Liver (tissue), 8 donors: ENCODE measurements at regions not wholly inside any gene's neighbourhood (a gene's known extent, or its start where the extent isn't known, plus 50 kb on each side); places are given as distances from the start of the nearest gene placed in this dataset.

ENCODE experiments used
- DNase-seq: peaks from one replicate; pipeline ENCODE4 v3.0.0-alpha.2; 2017; ENCODE audit warnings: low spot score
- H3K27ac ChIP-seq, 2 donors: one replicate each; pipeline ENCODE4 v1.7.0; 2013; ENCODE audit warnings: inconsistent platforms in 2 of 2, low read length in 2 of 2, control low read depth in 1 of 2, low read depth in 1 of 2, mild to moderate bottlenecking in 1 of 2
- H3K27me3 ChIP-seq, 4 donors: one replicate each; pipeline versions ENCODE4 v1.6.1 to v1.7.0; 2013; ENCODE audit warnings: low read length in 3 of 4, inconsistent platforms in 1 of 4, mild to moderate bottlenecking in 1 of 4, moderate library complexity in 1 of 4; ENCODE audit not compliant: control insufficient read depth in 4 of 4, insufficient read depth in 4 of 4
- H3K36me3 ChIP-seq, 4 donors: one replicate each; pipeline versions ENCODE4 v1.6.1 to v1.7.0; 2013; ENCODE audit warnings: low read length in 3 of 4, mild to moderate bottlenecking in 3 of 4, low read depth in 1 of 4, moderate library complexity in 1 of 4; ENCODE audit not compliant: control insufficient read depth in 4 of 4, insufficient read depth in 3 of 4
- H3K4me1 ChIP-seq, 4 donors: one replicate each; pipeline versions ENCODE4 v1.6.1 to v1.7.0; 2013; ENCODE audit warnings: low read length in 3 of 4, mild to moderate bottlenecking in 3 of 4, moderate library complexity in 1 of 4; ENCODE audit not compliant: control insufficient read depth in 4 of 4, insufficient read depth in 4 of 4
- H3K4me3 ChIP-seq, 3 donors: one replicate each; pipeline versions ENCODE4 v1.6.1 to v1.7.0; 2013; ENCODE audit warnings: low read length in 3 of 3, control low read depth in 1 of 3, low read depth in 1 of 3, mild to moderate bottlenecking in 1 of 3
- H3K9ac ChIP-seq, 2 donors: one replicate each; pipeline ENCODE4 v1.7.0; 2013; ENCODE audit warnings: low read length in 2 of 2, mild to moderate bottlenecking in 2 of 2, moderate library complexity in 2 of 2, control low read depth in 1 of 2, low read depth in 1 of 2
- H3K9me3 ChIP-seq, 4 donors: one replicate each; pipeline versions ENCODE4 v1.6.1 to v1.7.0; 2013; ENCODE audit warnings: low read length in 3 of 4; ENCODE audit not compliant: control insufficient read depth in 4 of 4
- ATF3 ChIP-seq: IDR thresholded peaks from 2 replicates; pipeline ENCODE4 v1.6.1; 2016; ENCODE audit warnings: antibody characterized with exemption
- EGR1 ChIP-seq, 2 donors: IDR thresholded peaks; 2 replicates each; pipeline ENCODE4 v1.6.1; 2016 to 2018; ENCODE audit warnings: antibody characterized with exemption in 2 of 2, low read depth in 2 of 2
- FOXA1 ChIP-seq: IDR thresholded peaks from 2 replicates; pipeline ENCODE4 v1.6.1; 2016; ENCODE audit warnings: antibody characterized with exemption
- FOXA2 ChIP-seq: IDR thresholded peaks from 2 replicates; pipeline ENCODE4 v1.6.1; 2016; ENCODE audit warnings: antibody characterized with exemption
- GABPA ChIP-seq, 2 donors: IDR thresholded peaks in 1 of 2; conservative IDR thresholded peaks in 1 of 2; 2 replicates each; pipeline ENCODE4 v1.6.1; 2016; ENCODE audit warnings: antibody characterized with exemption in 2 of 2, mild to moderate bottlenecking in 1 of 2, moderate library complexity in 1 of 2
- HNF4A ChIP-seq, 2 donors: conservative IDR thresholded peaks; 2 replicates each; pipeline ENCODE4 v1.6.1; 2016; ENCODE audit warnings: antibody characterized with exemption in 2 of 2, mild to moderate bottlenecking in 2 of 2
- HNF4G ChIP-seq: IDR thresholded peaks from 2 replicates; pipeline ENCODE4 v1.6.1; 2016; ENCODE audit warnings: antibody characterized with exemption
- JUND ChIP-seq, 2 donors: IDR thresholded peaks; 2 replicates each; pipeline ENCODE4 v1.6.1; 2016; ENCODE audit warnings: antibody characterized with exemption in 2 of 2
- MAX ChIP-seq: IDR thresholded peaks from 2 replicates; pipeline ENCODE4 v1.6.1; 2016; ENCODE audit warnings: antibody characterized with exemption
- NR2F2 ChIP-seq: IDR thresholded peaks from 2 replicates; pipeline ENCODE4 v1.6.1; 2016; ENCODE audit warnings: antibody characterized with exemption
- RAD21 ChIP-seq, 2 donors: IDR thresholded peaks; 2 replicates each; pipeline ENCODE4 v1.6.1; 2016; ENCODE audit warnings: antibody characterized with exemption in 2 of 2, mild to moderate bottlenecking in 2 of 2
- REST ChIP-seq: IDR thresholded peaks from 2 replicates; pipeline ENCODE4 v1.6.1; 2016; ENCODE audit warnings: antibody characterized with exemption, mild to moderate bottlenecking
- RXRA ChIP-seq, 2 donors: IDR thresholded peaks; 2 replicates each; pipeline ENCODE4 v1.6.1; 2017 to 2018; ENCODE audit warnings: antibody characterized with exemption in 2 of 2, mild to moderate bottlenecking in 1 of 2
- SP1 ChIP-seq: IDR thresholded peaks from 2 replicates; pipeline ENCODE4 v1.6.1; 2018; ENCODE audit warnings: antibody characterized with exemption, mild to moderate bottlenecking
- TAF1 ChIP-seq: conservative IDR thresholded peaks from 2 replicates; pipeline ENCODE4 v1.6.1; 2016; ENCODE audit warnings: antibody characterized with exemption, mild to moderate bottlenecking
- YY1 ChIP-seq: IDR thresholded peaks from 2 replicates; pipeline ENCODE4 v1.6.1; 2016; ENCODE audit warnings: antibody characterized with exemption, mild to moderate bottlenecking
- ZBTB33 ChIP-seq: IDR thresholded peaks from 2 replicates; pipeline ENCODE4 v1.6.1; 2016; ENCODE audit warnings: antibody characterized with exemption
- WGBS: extraction: QIAGEN DNeasy Blood & Tissue Kit; methylation state at CpG from one replicate; pipeline ENCODE4 v1.1.7; 2013; 5-methylcytosine and 5-hydroxymethylcytosine counted together
- TF ChIP-seq, protein P1 (sequence below): fragments of 150-350 bp; IDR thresholded peaks from 2 replicates; pipeline ENCODE4 v1.5.1; 2017; ENCODE audit warnings: improper control_type of control experiment, low read depth, low read length; ENCODE audit not compliant: missing input control
- donor health status: healthy.
- donor health status: healthy.
- donor health status: healthy.
- donor health status: healthy.
- donor health status: healthy.

DNA sequence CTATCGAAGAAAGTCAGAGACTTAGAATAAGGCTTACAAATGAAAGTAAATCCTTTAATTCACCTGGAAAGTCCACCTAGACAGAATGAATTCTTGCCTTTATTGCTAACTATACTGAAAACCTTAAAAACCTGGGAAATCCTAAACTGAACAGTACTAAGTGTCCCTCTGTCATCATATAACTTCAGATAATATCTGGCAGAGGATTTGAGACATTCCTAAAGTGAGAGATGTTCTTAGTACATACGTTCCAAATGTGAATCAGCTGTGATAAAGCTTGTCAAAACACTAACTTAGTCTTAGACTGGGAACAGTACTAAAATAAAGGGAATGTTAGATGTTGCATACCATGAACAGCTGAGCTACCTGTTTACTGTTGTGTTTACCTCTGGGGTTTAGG, 121.7 kb downstream of the TNFSF18 start:
- TF ChIP-seq HNF4A (conservative IDR thresholded peaks at IDR 0.05) (no peak), SP1 (no peak), YY1 (no peak), RAD21 (IDR thresholded peaks at IDR 0.05) (no peak), RXRA (IDR thresholded peaks at IDR 0.05) (no peak), GABPA (IDR thresholded peaks at IDR 0.05 in 1 of 2, conservative IDR thresholded peaks at IDR 0.05 in 1 of 2) (no peak), MAX (no peak), ATF3 (no peak), REST (no peak), NR2F2 (no peak), TAF1 (no peak), ZBTB33 (no peak), FOXA1 (no peak), FOXA2 (no peak), EGR1 (IDR thresholded peaks at IDR 0.05; ENCODE audit: low read depth in 2 of 2) (no peak), HNF4G (no peak)
- TF ChIP-seq, protein P1, sequence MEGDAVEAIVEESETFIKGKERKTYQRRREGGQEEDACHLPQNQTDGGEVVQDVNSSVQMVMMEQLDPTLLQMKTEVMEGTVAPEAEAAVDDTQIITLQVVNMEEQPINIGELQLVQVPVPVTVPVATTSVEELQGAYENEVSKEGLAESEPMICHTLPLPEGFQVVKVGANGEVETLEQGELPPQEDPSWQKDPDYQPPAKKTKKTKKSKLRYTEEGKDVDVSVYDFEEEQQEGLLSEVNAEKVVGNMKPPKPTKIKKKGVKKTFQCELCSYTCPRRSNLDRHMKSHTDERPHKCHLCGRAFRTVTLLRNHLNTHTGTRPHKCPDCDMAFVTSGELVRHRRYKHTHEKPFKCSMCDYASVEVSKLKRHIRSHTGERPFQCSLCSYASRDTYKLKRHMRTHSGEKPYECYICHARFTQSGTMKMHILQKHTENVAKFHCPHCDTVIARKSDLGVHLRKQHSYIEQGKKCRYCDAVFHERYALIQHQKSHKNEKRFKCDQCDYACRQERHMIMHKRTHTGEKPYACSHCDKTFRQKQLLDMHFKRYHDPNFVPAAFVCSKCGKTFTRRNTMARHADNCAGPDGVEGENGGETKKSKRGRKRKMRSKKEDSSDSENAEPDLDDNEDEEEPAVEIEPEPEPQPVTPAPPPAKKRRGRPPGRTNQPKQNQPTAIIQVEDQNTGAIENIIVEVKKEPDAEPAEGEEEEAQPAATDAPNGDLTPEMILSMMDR: no peak
- WGBS: 82% methylated on average over 2 of the region's 2 CpGs
- H3K27me3 ChIP-seq: no peaks in the 10 kb centered on the region
- H3K4me1 ChIP-seq: no peaks in the 10 kb centered on the region
- H3K4me3 ChIP-seq: no peak overlapping the region
- no peaks in the 10 kb centered on the region for H3K9me3 ChIP-seq
- no peaks in the 10 kb centered on the region for H3K36me3 ChIP-seq
- no peak overlapping the region for H3K27ac ChIP-seq
- H3K9ac ChIP-seq: no peak overlapping the region
- DNase-seq: no peak

- WGBS: 54% methylated on average over 2 of the region's 2 CpGs
- Histone ChIP-seq H3K36me3 (no peaks in the 10 kb centered on the region), H3K27ac (no peak overlapping the region), H3K27me3 (no peaks in the 10 kb centered on the region), H3K9ac (no peak overlapping the region), H3K9me3 (no peaks in the 10 kb centered on the region), H3K4me3 (no peak overlapping the region), H3K4me1 (no peaks in the 10 kb centered on the region)
- TF ChIP-seq JUND (IDR thresholded peaks at IDR 0.05): no peak
- TF ChIP-seq EGR1 (IDR thresholded peaks at IDR 0.05; ENCODE audit: low read depth in 2 of 2): no peak
- TF ChIP-seq FOXA1: no peak
- TF ChIP-seq HNF4G: no peak
- no peak for TF ChIP-seq REST
- no peak for TF ChIP-seq TAF1
- TF ChIP-seq MAX: no peak
- TF ChIP-seq RAD21 (IDR thresholded peaks at IDR 0.05): no peak
- TF ChIP-seq ZBTB33: no peak
- no peak for DNase-seq
Observed at GRCh38 chr1:172930142-172930541, 120.6 kb downstream of the TNFSF18 start.
